ENCODE measurements at regions not wholly inside any gene's neighbourhood (a gene's known extent, or its start where the extent isn't known, plus 50 kb on each side); places are given as distances from the start of the nearest gene placed in this dataset.

DNA sequence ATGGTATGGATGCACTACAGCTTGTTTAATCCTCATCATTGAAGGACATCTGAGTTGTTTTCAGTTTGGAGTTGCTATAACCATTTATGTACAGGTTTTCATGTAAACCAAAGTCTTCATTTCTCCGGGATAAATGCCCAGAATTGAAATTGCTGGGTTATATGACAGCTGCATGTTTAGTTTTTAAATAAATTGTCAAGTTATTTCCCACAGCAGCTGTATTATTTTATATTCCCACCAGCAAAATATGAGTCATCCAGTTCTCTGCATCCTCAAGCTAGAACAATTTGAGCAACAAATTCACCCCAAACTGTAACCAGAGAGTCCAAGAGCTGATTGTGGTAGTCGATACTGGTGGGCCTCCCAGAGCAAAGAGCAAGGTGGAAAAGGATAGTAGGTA lies 125.6 kb upstream of the PRNP start:
- no peak overlapping the region for H3K4me3 ChIP-seq (ENCODE audit: low read depth, low read length)
- H3K36me3 ChIP-seq (ENCODE audit: insufficient read depth, low read length), result no peaks in the 10 kb centered on the region
- no peak overlapping the region for H2AFZ ChIP-seq (ENCODE audit: low read length, unreplicated experiment)
- H3K27me3 ChIP-seq (ENCODE audit: insufficient read depth, low read length), result peaks cover 26% of the 10 kb centered on the region
- peaks cover 6% of the 10 kb centered on the region for H3K4me1 ChIP-seq (ENCODE audit: control insufficient read depth, insufficient read depth, low read length, unreplicated experiment)
- H3K79me2 ChIP-seq (ENCODE audit: control insufficient read depth, insufficient read depth, low read length, unreplicated experiment), result no peaks in the 10 kb centered on the region
- no peak overlapping the region for H3K27ac ChIP-seq (ENCODE audit: low read depth, low read length)

DNA sequence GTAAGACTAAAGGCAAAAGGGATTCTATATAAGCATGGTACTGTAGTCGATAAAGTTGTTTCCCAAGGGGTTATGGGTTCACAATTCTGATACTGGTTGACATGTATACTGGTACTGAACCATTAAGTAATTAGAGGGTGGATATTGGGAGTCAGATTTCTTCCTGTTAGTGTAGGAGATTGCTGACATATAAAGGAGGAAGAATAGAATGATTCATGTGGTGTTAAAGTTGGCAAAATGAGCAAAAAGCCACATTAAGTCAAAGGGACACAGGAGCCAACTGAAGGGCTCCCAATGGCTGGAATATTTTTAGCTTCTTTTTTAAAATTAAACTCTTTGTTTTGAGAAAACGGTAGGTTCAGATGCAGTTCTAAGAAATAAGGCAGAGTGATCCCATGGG lies 126.3 kb upstream of the PRNP start:
- Histone ChIP-seq H2AFZ (ENCODE audit: low read length, unreplicated experiment) (no peak overlapping the region), H3K27ac (ENCODE audit: low read depth, low read length) (no peak overlapping the region), H3K27me3 (ENCODE audit: insufficient read depth, low read length) (peaks cover 19% of the 10 kb centered on the region), H3K36me3 (ENCODE audit: insufficient read depth, low read length) (no peaks in the 10 kb centered on the region), H3K4me1 (ENCODE audit: control insufficient read depth, insufficient read depth, low read length, unreplicated experiment) (peaks cover 14% of the 10 kb centered on the region), H3K4me3 (ENCODE audit: low read depth, low read length) (no peak overlapping the region), H3K79me2 (ENCODE audit: control insufficient read depth, insufficient read depth, low read length, unreplicated experiment) (no peaks in the 10 kb centered on the region)

- no peak overlapping the region for H3K27ac ChIP-seq (ENCODE audit: low read depth, low read length)
These were observed 127.2 kb upstream of the PRNP start for GRCh38 chr20:4559106-4559505.

GRCh38 chr20:4556781-4557180 lies 129.5 kb upstream of the PRNP start:
- H3K4me3 ChIP-seq (ENCODE audit: low read depth, low read length), result no peak overlapping the region
- H2AFZ ChIP-seq (ENCODE audit: low read length, unreplicated experiment), result no peak overlapping the region
- no peaks in the 10 kb centered on the region for H3K36me3 ChIP-seq (ENCODE audit: insufficient read depth, low read length)
- no peak overlapping the region for H3K27ac ChIP-seq (ENCODE audit: low read depth, low read length)
- peaks cover 21% of the 10 kb centered on the region for H3K4me1 ChIP-seq (ENCODE audit: control insufficient read depth, insufficient read depth, low read length, unreplicated experiment)
- H3K79me2 ChIP-seq (ENCODE audit: control insufficient read depth, insufficient read depth, low read length, unreplicated experiment), result no peaks in the 10 kb centered on the region
- H3K27me3 ChIP-seq (ENCODE audit: insufficient read depth, low read length), result no peaks in the 10 kb centered on the region

More at GRCh38 chr20:4559106-4559505, 127.2 kb upstream of the PRNP start:
- no peak overlapping the region for H2AFZ ChIP-seq (ENCODE audit: low read length, unreplicated experiment)
- no peaks in the 10 kb centered on the region for H3K36me3 ChIP-seq (ENCODE audit: insufficient read depth, low read length)
- H3K27me3 ChIP-seq (ENCODE audit: insufficient read depth, low read length), result peaks cover 11% of the 10 kb centered on the region
- peaks cover 16% of the 10 kb centered on the region for H3K4me1 ChIP-seq (ENCODE audit: control insufficient read depth, insufficient read depth, low read length, unreplicated experiment)
- H3K79me2 ChIP-seq (ENCODE audit: control insufficient read depth, insufficient read depth, low read length, unreplicated experiment), result no peaks in the 10 kb centered on the region
- no peak overlapping the region for H3K4me3 ChIP-seq (ENCODE audit: low read depth, low read length)

DNA sequence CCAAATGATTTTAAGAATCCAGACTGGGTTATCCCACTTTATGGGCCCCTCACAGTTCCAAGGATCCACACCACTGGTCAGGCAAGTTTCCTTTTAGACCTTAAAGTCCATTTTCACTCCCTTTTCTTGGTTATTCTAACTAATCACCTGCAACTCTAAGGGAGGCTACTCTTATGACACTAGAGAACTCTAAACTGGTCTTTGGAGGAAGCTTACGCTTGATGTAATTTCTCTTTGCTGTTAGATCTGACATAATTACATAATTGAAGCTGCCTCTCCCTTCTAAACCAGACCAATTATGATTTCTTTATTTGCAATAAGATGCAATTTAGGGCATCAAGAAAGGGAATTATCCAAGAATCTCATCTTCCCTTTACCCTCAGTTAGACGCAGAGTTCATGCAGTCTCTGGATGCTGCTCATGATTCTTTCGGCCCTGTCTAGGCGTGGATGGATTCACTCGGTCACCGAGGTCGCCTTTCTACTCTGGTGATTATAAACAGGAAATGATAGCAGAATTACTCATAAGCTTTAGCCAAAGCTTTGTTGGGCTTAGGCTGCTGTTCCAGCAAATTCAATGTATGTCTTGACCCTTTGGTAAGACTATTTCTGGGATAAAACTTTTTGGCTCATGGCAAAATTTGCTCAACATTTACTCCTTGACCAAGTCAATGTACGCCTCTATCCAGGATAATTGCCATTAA lies 130.9 kb upstream of the PRNP start:
- H3K27me3 ChIP-seq (ENCODE audit: insufficient read depth, low read length), result no peaks in the 10 kb centered on the region
- no peaks in the 10 kb centered on the region for H3K36me3 ChIP-seq (ENCODE audit: insufficient read depth, low read length)
- H3K79me2 ChIP-seq (ENCODE audit: control insufficient read depth, insufficient read depth, low read length, unreplicated experiment), result no peaks in the 10 kb centered on the region
- H3K4me3 ChIP-seq (ENCODE audit: low read depth, low read length), result peak overlapping the region; percentile 11; the same call in 1 of the 2 replicates
- H3K4me1 ChIP-seq (ENCODE audit: control insufficient read depth, insufficient read depth, low read length, unreplicated experiment), result peaks cover 36% of the 10 kb centered on the region
- peak overlapping the region; percentile 4 for H2AFZ ChIP-seq (ENCODE audit: low read length, unreplicated experiment)
- peak overlapping the region; percentile 70 for H3K27ac ChIP-seq (ENCODE audit: low read depth, low read length)

GRCh38 chr20:4554346-4554745 lies 131.9 kb upstream of the PRNP start:
- Histone ChIP-seq H2AFZ (ENCODE audit: low read length, unreplicated experiment) (no peak overlapping the region), H3K36me3 (ENCODE audit: insufficient read depth, low read length) (no peaks in the 10 kb centered on the region), H3K79me2 (ENCODE audit: control insufficient read depth, insufficient read depth, low read length, unreplicated experiment) (no peaks in the 10 kb centered on the region), H3K4me1 (ENCODE audit: control insufficient read depth, insufficient read depth, low read length, unreplicated experiment) (peaks cover 38% of the 10 kb centered on the region), H3K4me3 (ENCODE audit: low read depth, low read length) (no peak overlapping the region), H3K27ac (ENCODE audit: low read depth, low read length) (no peak overlapping the region), H3K27me3 (ENCODE audit: insufficient read depth, low read length) (no peaks in the 10 kb centered on the region)

DNA sequence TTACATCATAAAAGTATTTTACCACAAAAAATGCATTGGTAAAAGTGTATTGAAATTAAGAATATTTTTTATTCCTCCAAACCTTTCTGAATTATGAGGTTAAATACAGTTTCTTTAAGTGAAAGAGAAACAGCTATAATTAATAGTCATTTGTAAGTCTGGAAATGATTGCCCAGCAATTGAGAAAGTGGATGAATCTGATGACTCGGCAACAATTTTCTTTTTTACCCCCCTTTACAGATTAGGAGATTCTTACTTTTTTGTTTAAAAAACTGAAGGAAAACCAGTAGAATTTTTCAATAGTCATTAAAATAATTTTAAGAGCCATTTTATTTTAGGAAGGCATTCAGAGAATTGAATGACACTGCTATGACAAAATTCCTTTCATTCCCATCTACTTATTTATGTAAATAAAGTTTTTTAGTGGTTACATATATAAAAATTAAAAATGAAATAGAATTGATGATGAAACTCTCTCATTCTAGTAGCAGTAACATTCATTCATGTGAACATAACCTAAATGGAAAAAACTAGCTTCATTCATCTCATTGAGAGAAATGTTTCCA lies 134.1 kb upstream of the PRNP start:
- H3K27me3 ChIP-seq (ENCODE audit: insufficient read depth, low read length), result no peaks in the 10 kb centered on the region
- H3K36me3 ChIP-seq (ENCODE audit: insufficient read depth, low read length), result no peaks in the 10 kb centered on the region
- H2AFZ ChIP-seq (ENCODE audit: low read length, unreplicated experiment), result no peak overlapping the region
- H3K79me2 ChIP-seq (ENCODE audit: control insufficient read depth, insufficient read depth, low read length, unreplicated experiment), result no peaks in the 10 kb centered on the region
- H3K4me1 ChIP-seq (ENCODE audit: control insufficient read depth, insufficient read depth, low read length, unreplicated experiment), result peaks cover 48% of the 10 kb centered on the region
- H3K27ac ChIP-seq (ENCODE audit: low read depth, low read length), result no peak overlapping the region
- H3K4me3 ChIP-seq (ENCODE audit: low read depth, low read length), result no peak overlapping the region

DNA sequence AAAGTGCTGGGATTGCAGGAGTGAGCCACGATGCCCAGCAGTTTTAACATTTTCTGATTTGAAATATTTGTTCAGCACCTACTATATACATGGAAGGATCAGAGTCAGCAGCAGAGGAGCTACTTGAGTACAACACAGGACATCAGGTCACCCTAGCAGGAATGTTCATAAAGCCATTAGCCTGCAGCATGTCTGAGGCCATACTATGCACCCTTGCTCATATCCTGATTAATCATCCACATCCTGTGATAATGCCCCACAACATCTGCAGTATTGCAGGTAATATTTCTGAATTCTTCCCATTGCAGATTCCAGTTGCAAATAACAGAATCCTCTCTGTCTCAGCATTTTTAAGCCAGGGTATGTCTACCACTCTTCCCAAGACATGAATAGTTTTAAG lies 135.5 kb upstream of the PRNP start:
- no peaks in the 10 kb centered on the region for H3K36me3 ChIP-seq (ENCODE audit: insufficient read depth, low read length)
- no peaks in the 10 kb centered on the region for H3K79me2 ChIP-seq (ENCODE audit: control insufficient read depth, insufficient read depth, low read length, unreplicated experiment)
- H3K4me1 ChIP-seq (ENCODE audit: control insufficient read depth, insufficient read depth, low read length, unreplicated experiment), result peaks cover 57% of the 10 kb centered on the region
- no peak overlapping the region for H3K4me3 ChIP-seq (ENCODE audit: low read depth, low read length)
- no peak overlapping the region for H2AFZ ChIP-seq (ENCODE audit: low read length, unreplicated experiment)
- peak overlapping the region; percentile 1; the same call in 1 of the 2 replicates for H3K27ac ChIP-seq (ENCODE audit: low read depth, low read length)
- no peaks in the 10 kb centered on the region for H3K27me3 ChIP-seq (ENCODE audit: insufficient read depth, low read length)

GRCh38 chr20:4549711-4550259 lies 136.5 kb upstream of the PRNP start:
- Histone ChIP-seq H2AFZ (ENCODE audit: low read length, unreplicated experiment) (no peak overlapping the region), H3K4me1 (ENCODE audit: control insufficient read depth, insufficient read depth, low read length, unreplicated experiment) (peaks cover 56% of the 10 kb centered on the region), H3K79me2 (ENCODE audit: control insufficient read depth, insufficient read depth, low read length, unreplicated experiment) (no peaks in the 10 kb centered on the region), H3K4me3 (ENCODE audit: low read depth, low read length) (no peak overlapping the region), H3K27ac (ENCODE audit: low read depth, low read length) (no peak overlapping the region), H3K27me3 (ENCODE audit: insufficient read depth, low read length) (no peaks in the 10 kb centered on the region), H3K36me3 (ENCODE audit: insufficient read depth, low read length) (no peaks in the 10 kb centered on the region)

- peaks cover 61% of the 10 kb centered on the region for H3K4me1 ChIP-seq (ENCODE audit: control insufficient read depth, insufficient read depth, low read length, unreplicated experiment)
- H3K36me3 ChIP-seq (ENCODE audit: insufficient read depth, low read length), result no peaks in the 10 kb centered on the region
- no peaks in the 10 kb centered on the region for H3K79me2 ChIP-seq (ENCODE audit: control insufficient read depth, insufficient read depth, low read length, unreplicated experiment)
- H3K4me3 ChIP-seq (ENCODE audit: low read depth, low read length), result no peak overlapping the region
- no peak overlapping the region for H2AFZ ChIP-seq (ENCODE audit: low read length, unreplicated experiment)
- no peak overlapping the region for H3K27ac ChIP-seq (ENCODE audit: low read depth, low read length)
- no peaks in the 10 kb centered on the region for H3K27me3 ChIP-seq (ENCODE audit: insufficient read depth, low read length)
These were observed 137.7 kb upstream of the PRNP start for GRCh38 chr20:4548552-4548951.

DNA sequence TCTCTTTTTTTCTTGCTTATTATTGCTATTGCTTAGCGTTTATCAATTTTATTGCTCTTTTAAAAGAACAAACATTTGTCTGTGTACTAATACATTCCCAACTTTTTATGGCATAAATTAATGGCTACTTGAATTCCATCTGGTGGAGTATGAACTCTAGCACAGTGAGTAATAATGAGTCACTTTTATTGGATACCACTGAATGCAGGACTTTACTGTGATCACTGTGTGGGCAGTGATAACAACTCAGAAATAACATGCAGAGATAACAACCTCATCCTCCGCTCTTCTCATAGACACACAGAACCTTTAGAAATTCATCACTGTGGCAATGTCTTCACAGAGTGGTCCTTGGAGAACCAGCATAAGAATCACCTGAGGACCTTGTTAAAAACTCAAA lies 139.5 kb upstream of the PRNP start:
- Histone ChIP-seq H3K4me3 (ENCODE audit: low read depth, low read length) (0 out of 2 replicates have a peak overlapping the region, but pooled peaks have one; percentile 1), H3K36me3 (ENCODE audit: insufficient read depth, low read length) (no peaks in the 10 kb centered on the region), H3K79me2 (ENCODE audit: control insufficient read depth, insufficient read depth, low read length, unreplicated experiment) (no peaks in the 10 kb centered on the region), H3K27me3 (ENCODE audit: insufficient read depth, low read length) (no peaks in the 10 kb centered on the region), H3K4me1 (ENCODE audit: control insufficient read depth, insufficient read depth, low read length, unreplicated experiment) (peaks cover 56% of the 10 kb centered on the region), H3K27ac (ENCODE audit: low read depth, low read length) (peak overlapping the region; percentile 68), H2AFZ (ENCODE audit: low read length, unreplicated experiment) (no peak overlapping the region)

Measured in ACC112 (cell line).